ENCODE measurements at regions not wholly inside any gene's neighbourhood (a gene's known extent, or its start where the extent isn't known, plus 50 kb on each side); places are given as distances from the start of the nearest gene placed in this dataset.
"Not testable (repeated sequence)": the region's sequence is repeated elsewhere in the genome, so short reads cannot be mapped to it uniquely, and the experiment has no call there.

- not testable (repeated sequence) for H3K4me1 ChIP-seq (ENCODE audit: insufficient read depth, low read length); H3K36me3 ChIP-seq (ENCODE audit: insufficient read depth, low read length); H3K9ac ChIP-seq (ENCODE audit: low read depth, low read length); H3K9me3 ChIP-seq (ENCODE audit: control insufficient read depth, insufficient read depth, low read length)
These were observed 886.7 kb downstream of the FAT4 start for GRCh38 chr4:126201251-126202138.

- Histone ChIP-seq H3K4me1 (ENCODE audit: insufficient read depth, low read length) (no peaks in the 10 kb centered on the region), H3K9me3 (ENCODE audit: control insufficient read depth, insufficient read depth, low read length) (no peaks in the 10 kb centered on the region), H3K36me3 (ENCODE audit: insufficient read depth, low read length) (no peaks in the 10 kb centered on the region), H3K9ac (ENCODE audit: low read depth, low read length) (no peak overlapping the region)
These were observed 887.5 kb downstream of the FAT4 start for GRCh38 chr4:126202226-126202625.

GRCh38 chr4:126207910-126208309 is 893.2 kb downstream of the FAT4 start:
- H3K36me3 ChIP-seq (ENCODE audit: insufficient read depth, low read length) = no peaks in the 10 kb centered on the region
- H3K4me1 ChIP-seq (ENCODE audit: insufficient read depth, low read length) = no peaks in the 10 kb centered on the region
- no peak overlapping the region for H3K9ac ChIP-seq (ENCODE audit: low read depth, low read length)
- H3K9me3 ChIP-seq (ENCODE audit: control insufficient read depth, insufficient read depth, low read length) = no peaks in the 10 kb centered on the region

GRCh38 chr4:126209147-126209546 is 894.4 kb downstream of the FAT4 start:
- Histone ChIP-seq H3K9ac (ENCODE audit: low read depth, low read length) (no peak overlapping the region), H3K9me3 (ENCODE audit: control insufficient read depth, insufficient read depth, low read length) (no peaks in the 10 kb centered on the region), H3K36me3 (ENCODE audit: insufficient read depth, low read length) (no peaks in the 10 kb centered on the region), H3K4me1 (ENCODE audit: insufficient read depth, low read length) (no peaks in the 10 kb centered on the region)

GRCh38 chr4:126213996-126214395 is 899.2 kb downstream of the FAT4 start:
- Histone ChIP-seq H3K36me3 (ENCODE audit: insufficient read depth, low read length) (no peaks in the 10 kb centered on the region), H3K9ac (ENCODE audit: low read depth, low read length) (no peak overlapping the region), H3K9me3 (ENCODE audit: control insufficient read depth, insufficient read depth, low read length) (no peaks in the 10 kb centered on the region), H3K4me1 (ENCODE audit: insufficient read depth, low read length) (no peaks in the 10 kb centered on the region)

- H3K36me3 ChIP-seq (ENCODE audit: insufficient read depth, low read length) = no peaks in the 10 kb centered on the region
- no peaks in the 10 kb centered on the region for H3K9me3 ChIP-seq (ENCODE audit: control insufficient read depth, insufficient read depth, low read length)
- H3K9ac ChIP-seq (ENCODE audit: low read depth, low read length) = no peak overlapping the region
These were observed 901.0 kb downstream of the FAT4 start for GRCh38 chr4:126215759-126216158.

GRCh38 chr4:126216611-126217010 is 901.9 kb downstream of the FAT4 start:
- no peaks in the 10 kb centered on the region for H3K9me3 ChIP-seq (ENCODE audit: control insufficient read depth, insufficient read depth, low read length)

More at GRCh38 chr4:126215759-126216158, 901.0 kb downstream of the FAT4 start:
- no peaks in the 10 kb centered on the region for H3K4me1 ChIP-seq (ENCODE audit: insufficient read depth, low read length)

GRCh38 chr4:126221282-126221681 is 906.5 kb downstream of the FAT4 start:
- no peak overlapping the region for H3K9ac ChIP-seq (ENCODE audit: low read depth, low read length)
- H3K36me3 ChIP-seq (ENCODE audit: insufficient read depth, low read length) = no peaks in the 10 kb centered on the region
- H3K4me1 ChIP-seq (ENCODE audit: insufficient read depth, low read length) = no peaks in the 10 kb centered on the region
- H3K9me3 ChIP-seq (ENCODE audit: control insufficient read depth, insufficient read depth, low read length) = no peaks in the 10 kb centered on the region

More at GRCh38 chr4:126216611-126217010, 901.9 kb downstream of the FAT4 start:
- no peaks in the 10 kb centered on the region for H3K36me3 ChIP-seq (ENCODE audit: insufficient read depth, low read length)
- no peaks in the 10 kb centered on the region for H3K4me1 ChIP-seq (ENCODE audit: insufficient read depth, low read length)
- no peak overlapping the region for H3K9ac ChIP-seq (ENCODE audit: low read depth, low read length)

GRCh38 chr4:126221717-126222340 is 907.1 kb downstream of the FAT4 start:
- Histone ChIP-seq H3K9me3 (ENCODE audit: control insufficient read depth, insufficient read depth, low read length) (no peaks in the 10 kb centered on the region), H3K9ac (ENCODE audit: low read depth, low read length) (no peak overlapping the region)

GRCh38 chr4:126223784-126224407 is 909.1 kb downstream of the FAT4 start:
- Histone ChIP-seq H3K9ac (ENCODE audit: low read depth, low read length) (no peak overlapping the region), H3K36me3 (ENCODE audit: insufficient read depth, low read length) (no peaks in the 10 kb centered on the region), H3K4me1 (ENCODE audit: insufficient read depth, low read length) (no peaks in the 10 kb centered on the region), H3K9me3 (ENCODE audit: control insufficient read depth, insufficient read depth, low read length) (no peaks in the 10 kb centered on the region)

More at GRCh38 chr4:126221717-126222340, 907.1 kb downstream of the FAT4 start:
- Histone ChIP-seq H3K4me1 (ENCODE audit: insufficient read depth, low read length) (no peaks in the 10 kb centered on the region), H3K36me3 (ENCODE audit: insufficient read depth, low read length) (no peaks in the 10 kb centered on the region)

- no peak overlapping the region for H3K9ac ChIP-seq (ENCODE audit: low read depth, low read length)
- no peaks in the 10 kb centered on the region for H3K4me1 ChIP-seq (ENCODE audit: insufficient read depth, low read length)
- no peaks in the 10 kb centered on the region for H3K36me3 ChIP-seq (ENCODE audit: insufficient read depth, low read length)
- no peaks in the 10 kb centered on the region for H3K9me3 ChIP-seq (ENCODE audit: control insufficient read depth, insufficient read depth, low read length)
These were observed 912.7 kb downstream of the FAT4 start for GRCh38 chr4:126227428-126227827.

GRCh38 chr4:126230269-126230668 is 915.5 kb downstream of the FAT4 start:
- Histone ChIP-seq H3K36me3 (ENCODE audit: insufficient read depth, low read length) (no peaks in the 10 kb centered on the region), H3K4me1 (ENCODE audit: insufficient read depth, low read length) (no peaks in the 10 kb centered on the region), H3K9ac (ENCODE audit: low read depth, low read length) (no peak overlapping the region), H3K9me3 (ENCODE audit: control insufficient read depth, insufficient read depth, low read length) (no peaks in the 10 kb centered on the region; the same call in 1 of the 2 replicates)

GRCh38 chr4:126233483-126233882 is 918.7 kb downstream of the FAT4 start:
- no peaks in the 10 kb centered on the region for H3K36me3 ChIP-seq (ENCODE audit: insufficient read depth, low read length)

GRCh38 chr4:126238013-126238412 is 923.3 kb downstream of the FAT4 start:
- H3K4me1 ChIP-seq (ENCODE audit: insufficient read depth, low read length) = no peaks in the 10 kb centered on the region
- no peak overlapping the region for H3K9ac ChIP-seq (ENCODE audit: low read depth, low read length)
- no peaks in the 10 kb centered on the region for H3K36me3 ChIP-seq (ENCODE audit: insufficient read depth, low read length)
- no peaks in the 10 kb centered on the region; the same call in 1 of the 2 replicates for H3K9me3 ChIP-seq (ENCODE audit: control insufficient read depth, insufficient read depth, low read length)

More at GRCh38 chr4:126233483-126233882, 918.7 kb downstream of the FAT4 start:
- Histone ChIP-seq H3K9ac (ENCODE audit: low read depth, low read length) (no peak overlapping the region), H3K9me3 (ENCODE audit: control insufficient read depth, insufficient read depth, low read length) (no peaks in the 10 kb centered on the region; the same call in 1 of the 2 replicates), H3K4me1 (ENCODE audit: insufficient read depth, low read length) (no peaks in the 10 kb centered on the region)

All from ES-I3 (cell line).